K562 (cell line): ENCODE measurements at regions not wholly inside any gene's neighbourhood (a gene's known extent, or its start where the extent isn't known, plus 50 kb on each side); places are given as distances from the start of the nearest gene placed in this dataset.

Experiments used
- ATAC-seq: fragments of 200-7000 bp; cut with Tn5 transposase; 3 replicates; pipeline ENCODE4 v1.9.1; 2020; ENCODE audit warnings: moderate library complexity
- BruUV-seq: library from RNA; stranded (reverse); fragments of 400-500 nt; replicated peaks from 2 replicates; lab custom pipeline; 2021; lab: Mats Ljungman, UMichigan
- CTCF ChIA-PET: fragments of 300-600 bp; formaldehyde crosslinking; extraction: SDS; loops from one replicate; lab custom pipeline; 2021; ENCODE audit warnings: low intra/inter-chr PET ratio; lab: Yijun Ruan, JAX
- POLR2A ChIA-PET: fragments of 300-600, 350-650 bp; sonication (Branson Sonifier 250); formaldehyde crosslinking; extraction: SDS; loops from one replicate; lab custom pipeline; 2021; ENCODE audit warnings: antibody characterized with exemption, inconsistent platforms; lab: Yijun Ruan, JAX
- DNase-seq, 4 experiments: peaks; one replicate each; pipeline versions ENCODE4 v3.0.0 to v3.0.0-alpha.2; 2011 to 2018; ENCODE audit warnings: low spot score in 3 of 4, mixed read lengths in 3 of 4; ENCODE audit errors: extremely low read depth in 1 of 4
- FAIRE-seq: peaks from 2 replicates; lab custom pipeline; 2011; peaks lifted over from hg19 to GRCh38; lab: Jason Lieb, UNC
- H2AFZ ChIP-seq: 2 replicates; pipeline ENCODE4 v1.6.0; 2011; ENCODE audit warnings: low read depth, low read length, control low read depth, inconsistent platforms
- H3K27ac ChIP-seq: fragments of 200-600 bp; 3 replicates; pipeline ENCODE4 v1.8.0; 2011; ENCODE audit warnings: low read depth, mild to moderate bottlenecking, control low read depth, inconsistent platforms, low read length, moderate library complexity, mixed read lengths; ENCODE audit errors: extremely low read depth
- H3K27me3 ChIP-seq, 2 experiments: fragments of 300-600 bp in 1 of 2; 2 replicates in 1 of 2; 3 replicates in 1 of 2; pipeline versions ENCODE4 v1.6.0 to v1.8.0; 2011; ENCODE audit warnings: inconsistent platforms in 2 of 2, low read length in 2 of 2, mild to moderate bottlenecking in 1 of 2, mixed read lengths in 1 of 2, moderate library complexity in 1 of 2; ENCODE audit not compliant: control insufficient read depth in 2 of 2, insufficient read depth in 2 of 2
- H3K36me3 ChIP-seq: fragments of 300-600 bp; 3 replicates; pipeline ENCODE4 v1.8.0; 2011; ENCODE audit warnings: mild to moderate bottlenecking, low read length, inconsistent platforms; ENCODE audit not compliant: control insufficient read depth, insufficient read depth
- H3K4me1 ChIP-seq, 2 experiments: fragments of 200-600 bp in 1 of 2; replicated peaks in 1 of 2; 2 replicates in 1 of 2; 3 replicates in 1 of 2; pipeline versions ENCODE4 v1.5.1 to v1.8.0; 2011; ENCODE audit warnings: inconsistent platforms in 2 of 2, low read length in 2 of 2, mild to moderate bottlenecking in 1 of 2, mixed read lengths in 1 of 2, moderate library complexity in 1 of 2; ENCODE audit not compliant: control insufficient read depth in 2 of 2, insufficient read depth in 2 of 2
- H3K4me2 ChIP-seq: 2 replicates; pipeline ENCODE4 v1.6.1; 2011; ENCODE audit warnings: low read length, control low read depth, inconsistent platforms, mixed read lengths; ENCODE audit not compliant: insufficient read depth
- H3K4me3 ChIP-seq: fragments of 200-600 bp; sonication (generic), shearing (Covaris generic); 2 replicates; pipeline ENCODE4 v1.5.1; 2016; ENCODE audit warnings: control low read depth, inconsistent platforms
- H3K79me2 ChIP-seq: fragments of 200-600 bp; 3 replicates; pipeline ENCODE4 v1.8.0; 2011; ENCODE audit warnings: low read length, inconsistent platforms; ENCODE audit not compliant: control insufficient read depth, insufficient read depth
- H3K9ac ChIP-seq, 2 experiments: 2 replicates each; pipeline versions ENCODE4 v1.6.0 to v1.6.1; 2011; ENCODE audit warnings: low read depth in 2 of 2, low read length in 2 of 2, control low read depth in 1 of 2, inconsistent platforms in 1 of 2, mild to moderate bottlenecking in 1 of 2, mixed read lengths in 1 of 2; ENCODE audit not compliant: insufficient read depth in 1 of 2
- H3K9me1 ChIP-seq: one replicate; pipeline ENCODE4 v1.6.0; 2011; ENCODE audit warnings: inconsistent platforms, mild to moderate bottlenecking, low read length, moderate library complexity; ENCODE audit not compliant: control insufficient read depth, insufficient read depth
- H3K9me3 ChIP-seq: replicated peaks from 2 replicates; pipeline ENCODE4 v1.5.1; 2011; ENCODE audit warnings: low read depth, low read length, inconsistent platforms; ENCODE audit not compliant: control insufficient read depth, insufficient read depth
- H4K20me1 ChIP-seq: replicated peaks from 2 replicates; pipeline ENCODE4 v1.6.1; 2011; ENCODE audit warnings: low read length, inconsistent platforms, mixed read lengths; ENCODE audit not compliant: control insufficient read depth, insufficient read depth
- CBX3 ChIP-seq, 2 experiments: IDR thresholded peaks; 1 replicate in 1 of 2; 2 replicates in 1 of 2; pipeline ENCODE4 v1.6.1; 2012; ENCODE audit warnings: inconsistent platforms in 2 of 2, low read length in 2 of 2, borderline replicate concordance in 1 of 2, control low read depth in 1 of 2
- NCOA1 ChIP-seq: fragments of 450-650 bp; IDR thresholded peaks from 2 replicates; pipeline ENCODE4 v1.6.1; 2016; ENCODE audit warnings: low read depth
- ZNF764 ChIP-seq: fragments of 250-450 bp; sonication (Bioruptor Pico); IDR thresholded peaks from 2 replicates; pipeline ENCODE4 v1.4.0; 2020; ENCODE audit warnings: low read depth, mild to moderate bottlenecking, moderate library complexity
- WGBS: fragments of 100-300 bp; shearing (Covaris generic); methylation state at CpG from one replicate; pipeline ENCODE4 v1.1.6; 2016; ENCODE audit warnings: low coverage, mixed read lengths; ENCODE audit not compliant: insufficient coverage; ENCODE audit errors: missing lambda C conversion rate; 5-methylcytosine and 5-hydroxymethylcytosine counted together
- in situ Hi-C: fragments of 300-500 bp; cut with MboI; formaldehyde crosslinking; loops from 4 replicates; pipeline ENCODE4 v1.15.0; 2018; ENCODE audit warnings: inconsistent platforms, mixed read lengths
- intact Hi-C: fragments of 100-400 bp; cut with micrococcal nuclease; formaldehyde crosslinking; loops from 2 replicates; pipeline ENCODE4 v1.14.2; 2022
- TF ChIP-seq, protein P1 (sequence below): fragments of 450-650 bp; IDR thresholded peaks from 2 replicates; pipeline ENCODE4 v1.6.1; 2017; ENCODE audit warnings: mild to moderate bottlenecking, moderate library complexity
- TF ChIP-seq, protein P2 (sequence below): fragments of 450-650 bp; IDR thresholded peaks from 2 replicates; pipeline ENCODE4 v1.6.1; 2016; ENCODE audit warnings: mild to moderate bottlenecking
- TF ChIP-seq, protein P3 (sequence below), 2 experiments: fragments of 450-650 bp; IDR thresholded peaks; 2 replicates each; pipeline ENCODE4 v1.6.1; 2016; ENCODE audit warnings: mild to moderate bottlenecking in 2 of 2, borderline replicate concordance in 1 of 2, low read depth in 1 of 2, moderate library complexity in 1 of 2

GRCh38 chr4:163077680-163078079 is 89.0 kb downstream of the NAF1 start:
- Histone ChIP-seq H3K4me1 (no peaks in the 10 kb centered on the region), H3K9me1 (no peaks in the 10 kb centered on the region), H3K79me2 (no peaks in the 10 kb centered on the region), H3K4me2 (no peak overlapping the region), H3K9ac (no peak overlapping the region), H3K4me3 (no peak overlapping the region), H4K20me1 (no peaks in the 10 kb centered on the region), H3K36me3 (no peaks in the 10 kb centered on the region), H3K9me3 (no peaks in the 10 kb centered on the region), H2AFZ (no peak overlapping the region), H3K27me3 (peaks cover 0 to 9% of the 10 kb centered on the region in 2 experiments; a peak in 2 of 5 replicates), H3K27ac (no peak overlapping the region)
- no peak for DNase-seq
- no peak for ATAC-seq
- in situ Hi-C loops (no loop called here), intact Hi-C loops (no loop called here)
- BruUV-seq, result no TSS peak
- 0% methylated on average over 1 of the region's 1 CpG for WGBS
- ChIA-PET CTCF (no interaction called here), POLR2A (no interaction called here)
- peak; percentile 26 for FAIRE-seq
- TF ChIP-seq ZNF764 (CRISPR knock-in tag) (no peak), CBX3 (IDR thresholded peaks at IDR 0.05; ENCODE audit: borderline replicate concordance in 1 of 2, low read length in 2 of 2) (no peak), NCOA1 (no peak)
- TF ChIP-seq, protein P1, sequence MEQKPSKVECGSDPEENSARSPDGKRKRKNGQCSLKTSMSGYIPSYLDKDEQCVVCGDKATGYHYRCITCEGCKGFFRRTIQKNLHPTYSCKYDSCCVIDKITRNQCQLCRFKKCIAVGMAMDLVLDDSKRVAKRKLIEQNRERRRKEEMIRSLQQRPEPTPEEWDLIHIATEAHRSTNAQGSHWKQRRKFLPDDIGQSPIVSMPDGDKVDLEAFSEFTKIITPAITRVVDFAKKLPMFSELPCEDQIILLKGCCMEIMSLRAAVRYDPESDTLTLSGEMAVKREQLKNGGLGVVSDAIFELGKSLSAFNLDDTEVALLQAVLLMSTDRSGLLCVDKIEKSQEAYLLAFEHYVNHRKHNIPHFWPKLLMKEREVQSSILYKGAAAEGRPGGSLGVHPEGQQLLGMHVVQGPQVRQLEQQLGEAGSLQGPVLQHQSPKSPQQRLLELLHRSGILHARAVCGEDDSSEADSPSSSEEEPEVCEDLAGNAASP, result no peak
- TF ChIP-seq, protein P2, sequence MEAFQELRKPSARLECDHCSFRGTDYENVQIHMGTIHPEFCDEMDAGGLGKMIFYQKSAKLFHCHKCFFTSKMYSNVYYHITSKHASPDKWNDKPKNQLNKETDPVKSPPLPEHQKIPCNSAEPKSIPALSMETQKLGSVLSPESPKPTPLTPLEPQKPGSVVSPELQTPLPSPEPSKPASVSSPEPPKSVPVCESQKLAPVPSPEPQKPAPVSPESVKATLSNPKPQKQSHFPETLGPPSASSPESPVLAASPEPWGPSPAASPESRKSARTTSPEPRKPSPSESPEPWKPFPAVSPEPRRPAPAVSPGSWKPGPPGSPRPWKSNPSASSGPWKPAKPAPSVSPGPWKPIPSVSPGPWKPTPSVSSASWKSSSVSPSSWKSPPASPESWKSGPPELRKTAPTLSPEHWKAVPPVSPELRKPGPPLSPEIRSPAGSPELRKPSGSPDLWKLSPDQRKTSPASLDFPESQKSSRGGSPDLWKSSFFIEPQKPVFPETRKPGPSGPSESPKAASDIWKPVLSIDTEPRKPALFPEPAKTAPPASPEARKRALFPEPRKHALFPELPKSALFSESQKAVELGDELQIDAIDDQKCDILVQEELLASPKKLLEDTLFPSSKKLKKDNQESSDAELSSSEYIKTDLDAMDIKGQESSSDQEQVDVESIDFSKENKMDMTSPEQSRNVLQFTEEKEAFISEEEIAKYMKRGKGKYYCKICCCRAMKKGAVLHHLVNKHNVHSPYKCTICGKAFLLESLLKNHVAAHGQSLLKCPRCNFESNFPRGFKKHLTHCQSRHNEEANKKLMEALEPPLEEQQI, result no peak
- TF ChIP-seq, protein P3, sequence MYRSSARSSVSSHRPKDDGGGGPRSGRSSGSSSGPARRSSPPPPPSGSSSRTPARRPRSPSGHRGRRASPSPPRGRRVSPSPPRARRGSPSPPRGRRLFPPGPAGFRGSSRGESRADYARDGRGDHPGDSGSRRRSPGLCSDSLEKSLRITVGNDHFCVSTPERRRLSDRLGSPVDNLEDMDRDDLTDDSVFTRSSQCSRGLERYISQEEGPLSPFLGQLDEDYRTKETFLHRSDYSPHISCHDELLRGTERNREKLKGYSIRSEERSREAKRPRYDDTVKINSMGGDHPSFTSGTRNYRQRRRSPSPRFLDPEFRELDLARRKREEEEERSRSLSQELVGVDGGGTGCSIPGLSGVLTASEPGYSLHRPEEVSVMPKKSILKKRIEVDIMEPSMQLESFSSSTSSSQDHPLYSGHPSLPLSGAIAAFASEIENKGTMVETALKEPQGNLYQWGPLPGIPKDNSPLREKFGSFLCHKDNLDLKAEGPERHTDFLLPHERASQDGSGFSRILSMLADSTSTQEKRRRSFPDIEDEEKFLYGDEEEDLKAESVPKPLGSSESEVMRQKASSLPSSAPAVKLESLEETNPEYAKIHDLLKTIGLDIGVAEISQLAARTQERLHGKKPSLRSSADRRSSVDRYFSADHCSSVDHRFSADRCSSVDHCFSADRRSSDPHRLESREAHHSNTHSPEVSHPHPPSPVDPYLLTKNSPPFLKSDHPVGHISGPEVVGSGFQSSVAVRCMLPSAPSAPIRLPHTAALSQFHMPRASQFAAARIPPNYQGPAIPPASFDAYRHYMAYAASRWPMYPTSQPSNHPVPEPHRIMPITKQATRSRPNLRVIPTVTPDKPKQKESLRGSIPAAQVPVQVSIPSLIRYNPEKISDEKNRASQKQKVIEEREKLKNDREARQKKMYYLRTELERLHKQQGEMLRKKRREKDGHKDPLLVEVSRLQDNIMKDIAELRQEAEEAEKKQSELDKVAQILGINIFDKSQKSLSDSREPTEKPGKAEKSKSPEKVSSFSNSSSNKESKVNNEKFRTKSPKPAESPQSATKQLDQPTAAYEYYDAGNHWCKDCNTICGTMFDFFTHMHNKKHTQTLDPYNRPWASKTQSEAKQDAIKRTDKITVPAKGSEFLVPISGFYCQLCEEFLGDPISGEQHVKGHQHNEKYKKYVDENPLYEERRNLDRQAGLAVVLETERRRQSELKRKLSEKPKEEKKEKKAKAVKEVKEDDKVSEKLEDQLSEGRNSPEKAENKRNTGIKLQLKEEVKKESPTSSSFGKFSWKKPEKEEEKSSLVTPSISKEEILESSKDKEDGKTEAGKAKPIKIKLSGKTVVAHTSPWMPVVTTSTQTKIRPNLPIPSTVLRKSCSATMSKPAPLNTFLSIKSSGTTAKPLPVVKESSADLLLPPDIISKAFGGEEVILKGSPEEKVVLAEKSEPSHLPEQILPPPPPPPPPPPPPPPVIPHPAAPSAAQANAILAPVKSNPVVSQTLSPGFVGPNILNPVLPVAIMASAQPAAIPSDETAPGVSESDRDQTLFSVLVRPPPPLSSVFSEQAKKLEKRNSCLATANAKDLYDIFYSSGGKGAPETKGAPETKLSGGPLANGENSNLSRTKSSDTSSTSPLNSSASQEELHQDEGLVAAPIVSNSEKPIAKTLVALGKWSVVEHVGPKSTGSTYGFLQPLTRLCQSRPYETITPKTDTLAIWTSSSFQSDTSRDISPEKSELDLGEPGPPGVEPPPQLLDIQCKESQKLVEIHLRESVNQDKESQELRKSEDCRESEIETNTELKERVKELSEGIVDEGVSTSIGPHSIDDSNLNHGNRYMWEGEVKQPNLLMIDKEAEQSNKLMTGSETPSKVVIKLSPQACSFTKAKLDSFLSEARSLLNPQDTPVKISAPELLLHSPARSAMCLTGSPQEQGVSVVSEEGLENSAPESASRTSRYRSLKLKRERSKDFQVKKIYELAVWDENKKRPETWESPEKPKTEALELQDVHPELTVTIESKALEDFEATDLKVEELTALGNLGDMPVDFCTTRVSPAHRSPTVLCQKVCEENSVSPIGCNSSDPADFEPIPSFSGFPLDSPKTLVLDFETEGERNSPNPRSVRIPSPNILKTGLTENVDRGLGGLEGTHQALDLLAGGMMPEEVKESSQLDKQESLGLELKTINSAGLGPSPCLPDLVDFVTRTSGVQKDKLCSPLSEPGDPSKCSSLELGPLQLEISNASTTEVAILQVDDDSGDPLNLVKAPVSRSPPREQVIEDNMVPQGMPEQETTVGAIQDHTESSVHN (IDR thresholded peaks at IDR 0.05; ENCODE audit: borderline replicate concordance in 1 of 2, low read depth in 1 of 2), result no peak
